ENCODE measurements at regions not wholly inside any gene's neighbourhood (a gene's known extent, or its start where the extent isn't known, plus 50 kb on each side); places are given as distances from the start of the nearest gene placed in this dataset.
"Not testable (repeated sequence)": the region's sequence is repeated elsewhere in the genome, so short reads cannot be mapped to it uniquely, and the experiment has no call there.

DNA sequence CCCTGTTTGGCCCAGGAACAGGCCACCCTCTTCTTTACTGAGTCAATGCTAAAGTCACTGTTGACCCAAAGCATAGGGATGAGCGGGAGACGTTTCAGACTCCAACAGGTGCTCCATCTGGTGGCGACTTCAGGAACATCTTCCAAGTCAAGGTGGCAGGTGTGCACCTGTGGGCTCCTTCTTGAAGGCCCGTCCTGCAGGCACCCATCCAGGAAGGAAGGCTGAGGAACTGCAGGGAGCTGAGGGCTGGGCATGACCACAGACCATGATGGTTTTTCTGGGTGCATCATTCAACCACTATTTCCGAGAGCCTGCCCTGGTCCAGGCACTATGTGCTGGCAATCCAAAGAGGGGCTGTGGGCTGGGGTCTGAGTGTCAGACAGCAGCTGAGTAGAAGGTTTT, 142.8 kb downstream of the NDUFA10 start:
- peak; percentile 37 for DNase-seq

DNA sequence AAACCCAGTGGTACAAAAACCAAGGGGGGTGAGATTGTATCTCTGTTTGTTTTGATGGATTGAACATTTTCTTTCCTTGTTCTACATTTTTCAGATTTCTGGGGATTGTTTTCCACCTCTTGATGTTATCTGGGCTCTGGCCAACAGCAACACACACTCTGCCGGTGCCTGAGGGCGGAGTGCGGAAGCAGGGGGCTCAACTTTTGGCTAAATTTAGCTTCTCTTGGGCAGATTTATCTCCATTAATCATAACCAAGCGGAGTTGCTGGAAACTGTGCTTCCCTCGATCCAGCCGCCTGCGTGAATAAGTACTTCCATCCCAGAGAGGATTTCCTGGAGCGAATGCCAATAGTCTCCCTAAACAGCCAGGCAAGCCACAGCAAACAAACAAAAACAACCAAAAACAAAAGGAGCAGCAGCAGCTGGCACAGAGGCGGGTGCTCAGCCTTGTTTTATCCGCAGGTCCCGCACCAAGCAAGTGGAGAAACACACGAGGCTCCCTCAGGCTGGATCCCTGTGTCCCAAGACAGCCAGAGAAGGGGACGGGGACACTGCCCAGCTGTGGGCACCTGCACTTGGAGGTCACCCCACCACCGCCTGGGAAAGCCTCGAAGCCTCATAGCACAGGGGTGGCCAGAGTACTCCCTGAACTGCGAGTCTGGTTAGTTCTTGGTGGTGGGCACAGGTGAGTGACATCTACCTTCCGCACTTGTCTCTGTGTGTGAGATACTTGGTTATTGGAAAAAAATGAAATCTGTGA, 143.4 kb downstream of the NDUFA10 start:
- no peak for DNase-seq

GRCh38 chr2:239881031-239881471, 144.1 kb downstream of the NDUFA10 start:
- DNase-seq, result no peak

DNA sequence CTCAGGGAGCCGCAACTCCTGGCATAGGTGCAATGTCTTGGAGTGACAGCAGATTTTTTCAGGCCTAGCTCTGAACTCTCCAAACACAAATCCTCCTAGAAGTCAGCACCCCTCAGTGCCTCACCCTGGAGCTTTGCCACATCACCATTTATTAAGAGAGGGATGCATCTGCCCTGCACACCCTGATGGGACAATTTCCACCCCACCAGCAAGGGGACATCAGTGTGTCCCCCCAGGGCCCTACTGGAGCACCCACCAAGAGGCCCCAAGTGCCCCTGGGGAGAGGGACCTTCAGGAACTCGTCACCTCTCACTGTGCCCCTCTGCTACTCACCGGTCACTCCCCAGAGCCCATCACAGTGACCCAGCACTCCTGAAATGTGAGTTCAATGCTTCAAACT, 144.7 kb downstream of the NDUFA10 start:
- DNase-seq, result no peak

GRCh38 chr2:239879423-239880084, 145.6 kb downstream of the NDUFA10 start:
- no peak for DNase-seq

DNA sequence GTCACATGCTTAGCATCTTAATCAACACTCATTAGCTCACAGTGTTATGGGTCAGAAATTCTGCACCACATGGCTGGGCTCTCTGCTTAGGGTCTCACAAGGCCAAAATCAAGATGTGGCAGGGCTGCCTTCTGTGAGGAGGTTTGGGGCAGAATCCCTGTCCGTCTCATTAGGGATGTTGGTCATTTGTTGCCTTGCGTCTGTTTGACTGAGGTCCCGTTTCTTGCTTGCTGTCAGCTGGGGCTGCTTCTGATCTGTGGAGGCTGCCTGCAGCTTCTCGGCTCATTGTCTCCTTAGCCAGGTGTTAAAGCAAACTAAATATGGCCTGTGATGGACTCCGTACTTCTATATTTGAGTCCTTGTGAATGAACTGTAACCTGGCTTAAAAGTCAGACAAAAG, 146.5 kb downstream of the NDUFA10 start:
- no peak for DNase-seq

GRCh38 chr2:239876948-239877289, 148.2 kb downstream of the NDUFA10 start:
- DNase-seq, result no peak

DNA sequence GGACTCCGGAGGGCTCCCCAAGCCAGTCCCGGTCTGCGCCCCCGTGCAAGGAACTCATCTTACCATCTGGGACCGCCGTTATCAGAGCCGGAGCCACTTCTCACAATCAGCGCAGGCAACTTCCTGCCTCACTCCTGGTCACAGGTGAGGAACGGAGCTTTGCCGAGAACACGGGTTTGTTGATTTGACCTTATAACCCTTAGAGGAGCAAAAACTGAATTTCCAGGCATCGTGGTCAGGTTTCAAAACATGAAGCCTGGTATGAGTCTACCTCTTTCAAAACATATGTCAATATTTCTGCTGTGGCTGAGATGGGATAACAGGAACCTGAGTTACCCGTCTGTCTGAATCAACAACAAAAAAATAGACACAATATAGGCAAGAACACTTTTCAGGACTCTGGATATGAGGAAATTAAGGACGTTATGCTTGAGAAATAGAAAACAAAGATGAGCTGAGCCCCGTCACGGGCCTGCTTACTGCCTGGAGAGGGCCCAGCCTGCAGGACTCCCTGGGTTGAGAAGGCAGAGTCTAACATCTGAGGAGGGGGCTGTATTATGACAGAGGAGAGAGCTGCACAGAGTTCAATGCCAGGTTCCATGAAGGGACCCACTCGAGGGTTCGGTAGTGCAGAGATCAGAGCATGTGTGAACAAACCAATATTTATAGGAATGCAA, 148.7 kb downstream of the NDUFA10 start:
- DNase-seq, result no peak

DNA sequence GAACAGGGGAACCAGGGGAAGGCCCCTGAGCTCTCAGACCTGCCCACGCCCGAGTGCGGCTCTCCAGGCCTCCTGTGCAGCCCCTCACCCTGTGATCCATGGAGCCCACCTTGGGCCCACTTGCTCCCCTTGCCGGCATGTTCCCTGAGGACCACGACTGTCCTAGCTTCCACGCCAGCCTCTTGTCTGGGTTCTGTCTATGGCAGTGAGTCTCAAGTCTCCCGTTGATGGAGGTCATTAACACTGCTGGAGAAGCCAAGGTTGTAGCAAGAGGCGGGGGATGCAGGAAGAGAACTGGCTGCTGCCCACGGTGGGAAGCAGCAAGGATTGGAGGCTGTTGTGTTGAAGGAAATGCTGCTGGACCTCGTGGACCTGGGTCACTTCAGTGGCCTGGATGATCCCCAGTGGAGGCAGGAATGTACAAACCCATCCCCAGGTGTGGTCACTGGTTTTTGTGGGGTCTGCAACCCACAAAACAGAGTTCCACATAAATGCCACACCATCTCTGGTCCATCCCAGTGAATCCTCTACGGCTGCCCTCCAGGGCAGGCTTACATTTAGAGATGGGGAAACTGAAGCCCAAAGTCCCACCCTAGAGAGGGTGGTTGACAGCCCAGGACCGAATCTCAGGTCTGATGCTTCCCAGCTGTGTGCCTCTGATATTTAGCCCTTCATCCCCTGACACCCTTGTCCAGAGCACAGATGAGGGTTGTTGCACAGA, 150.3 kb downstream of the NDUFA10 start:
- DNase-seq, result no peak

DNA sequence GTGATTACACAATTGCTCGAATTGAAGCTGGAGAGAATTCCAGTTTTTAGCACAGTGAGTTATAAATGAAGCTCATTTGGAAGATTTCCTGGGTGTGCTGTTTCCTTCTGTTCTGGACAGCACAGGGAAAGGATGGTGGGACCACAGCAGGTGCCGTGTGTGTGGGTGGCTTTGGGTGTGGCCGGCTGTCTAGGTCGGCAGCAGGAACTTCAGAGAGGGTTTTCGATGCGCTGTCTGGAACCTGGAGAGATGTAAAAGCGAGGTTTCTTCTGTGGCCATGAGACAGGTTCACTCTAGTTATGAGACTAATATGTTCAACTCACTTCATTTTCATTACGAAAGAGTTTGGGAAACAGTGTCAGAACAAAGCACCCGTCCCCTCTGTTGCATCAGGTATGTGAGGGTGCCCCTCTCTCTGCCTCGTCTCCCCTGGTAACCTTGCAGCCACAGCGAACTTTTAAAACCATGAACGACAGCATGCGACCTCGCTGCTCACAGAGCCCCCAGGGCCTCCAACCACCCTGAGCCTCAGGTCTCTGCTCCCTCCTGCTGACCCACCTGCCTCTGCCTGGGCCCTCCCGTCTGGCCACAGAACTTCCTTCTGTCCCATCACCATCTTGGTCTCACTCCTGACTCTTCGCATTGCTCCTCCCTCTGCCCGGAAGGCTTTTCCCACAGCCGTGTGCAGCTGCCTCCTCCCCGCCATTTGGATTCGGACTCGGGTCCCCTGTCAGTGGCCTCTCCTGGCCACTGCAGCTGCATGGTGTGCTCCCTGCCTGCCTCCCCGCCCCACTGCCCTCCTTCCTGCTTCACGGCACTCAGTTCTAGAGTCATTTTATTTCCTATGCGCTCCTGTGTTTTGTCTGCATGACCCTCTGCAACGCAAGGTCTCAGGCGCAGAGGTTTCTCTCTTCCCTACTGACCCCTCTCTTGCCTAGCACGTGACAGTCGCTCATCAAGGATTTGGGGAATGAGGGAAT, 151.2 kb downstream of the NDUFA10 start:
- no peak for DNase-seq

DNA sequence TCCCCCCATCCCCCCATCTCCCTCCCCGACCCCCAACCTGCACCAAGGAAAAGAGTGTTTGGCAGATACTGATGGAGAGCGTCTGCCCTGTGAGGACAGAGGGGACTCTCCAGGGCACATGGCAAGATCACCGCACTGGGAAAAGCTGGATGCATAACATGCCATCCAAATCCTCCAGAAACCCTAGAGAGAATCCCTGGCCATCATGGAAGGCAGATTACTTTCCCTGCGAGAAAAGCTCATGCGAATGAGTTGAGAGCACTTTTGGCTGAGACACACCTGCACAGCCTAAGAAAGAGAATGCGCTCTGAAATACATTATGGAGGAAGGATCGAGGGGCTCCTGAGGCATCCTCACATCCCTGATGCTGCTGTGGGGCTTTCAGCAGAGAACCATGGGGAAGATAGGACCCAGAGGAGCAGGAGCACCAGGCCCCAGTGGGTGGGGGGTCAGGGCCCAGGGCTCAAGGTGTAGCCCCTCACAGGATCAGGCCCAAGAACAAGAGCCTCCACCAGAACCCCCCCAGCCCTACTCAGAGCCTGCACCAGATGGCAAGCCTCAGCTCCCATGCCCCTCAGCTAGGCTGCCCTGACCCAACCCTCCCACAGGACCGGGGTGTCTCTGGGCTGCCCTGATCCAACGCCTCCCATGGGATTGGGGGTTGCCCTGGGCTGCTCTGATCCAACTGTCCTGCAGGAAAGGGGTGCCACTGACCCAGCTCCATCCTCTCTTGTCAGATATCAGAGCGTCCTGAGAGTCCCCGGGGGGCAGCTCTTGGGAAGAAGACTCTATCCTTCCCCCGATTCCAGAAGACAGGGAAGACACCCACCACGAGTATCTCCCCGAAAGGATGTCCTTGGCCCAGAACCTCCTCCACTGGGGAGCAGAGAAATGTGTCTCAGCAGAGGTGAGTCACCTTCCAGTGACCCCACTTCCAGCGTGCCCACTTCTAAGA, 153.4 kb downstream of the NDUFA10 start:
- no peak for DNase-seq

GRCh38 chr2:239870863-239871262, 154.3 kb downstream of the NDUFA10 start:
- no peak for DNase-seq

GRCh38 chr2:239870276-239870675, 154.9 kb downstream of the NDUFA10 start:
- no peak for DNase-seq

GRCh38 chr2:239869272-239870155, 155.6 kb downstream of the NDUFA10 start:
- DNase-seq, result no peak

GRCh38 chr2:239868556-239869181, 156.5 kb downstream of the NDUFA10 start:
- no peak for DNase-seq

DNA sequence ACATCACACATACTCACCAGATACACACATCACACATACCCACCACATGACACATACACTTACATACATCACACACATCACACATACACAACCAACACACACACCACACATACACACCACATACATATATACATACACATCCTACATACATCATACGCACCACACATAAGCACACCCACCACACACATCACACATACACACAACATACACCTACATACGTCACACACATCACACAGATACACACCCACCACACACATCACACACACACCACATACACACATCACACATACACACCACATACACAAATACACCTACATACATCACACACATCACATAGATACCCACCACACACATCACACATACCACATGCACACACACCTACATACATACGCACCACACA, 158.4 kb downstream of the NDUFA10 start:
- no peak for DNase-seq

DNA sequence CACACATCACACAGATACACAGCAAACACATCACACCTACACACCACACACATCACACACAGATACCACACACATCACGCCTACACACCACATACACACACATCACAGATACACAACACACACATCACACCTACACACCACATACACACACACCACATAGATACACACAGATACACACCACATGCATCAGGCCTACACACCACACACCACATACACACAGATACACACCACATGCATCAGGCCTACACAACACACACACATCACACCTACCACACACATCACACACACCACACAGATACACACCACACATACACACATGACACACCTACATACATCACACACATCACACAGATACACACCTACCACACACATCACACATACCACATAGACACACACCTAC, 158.8 kb downstream of the NDUFA10 start:
- DNase-seq, result no peak

- not testable (repeated sequence) for DNase-seq
Observed at GRCh38 chr2:239865856-239866255, 159.3 kb downstream of the NDUFA10 start.

DNA sequence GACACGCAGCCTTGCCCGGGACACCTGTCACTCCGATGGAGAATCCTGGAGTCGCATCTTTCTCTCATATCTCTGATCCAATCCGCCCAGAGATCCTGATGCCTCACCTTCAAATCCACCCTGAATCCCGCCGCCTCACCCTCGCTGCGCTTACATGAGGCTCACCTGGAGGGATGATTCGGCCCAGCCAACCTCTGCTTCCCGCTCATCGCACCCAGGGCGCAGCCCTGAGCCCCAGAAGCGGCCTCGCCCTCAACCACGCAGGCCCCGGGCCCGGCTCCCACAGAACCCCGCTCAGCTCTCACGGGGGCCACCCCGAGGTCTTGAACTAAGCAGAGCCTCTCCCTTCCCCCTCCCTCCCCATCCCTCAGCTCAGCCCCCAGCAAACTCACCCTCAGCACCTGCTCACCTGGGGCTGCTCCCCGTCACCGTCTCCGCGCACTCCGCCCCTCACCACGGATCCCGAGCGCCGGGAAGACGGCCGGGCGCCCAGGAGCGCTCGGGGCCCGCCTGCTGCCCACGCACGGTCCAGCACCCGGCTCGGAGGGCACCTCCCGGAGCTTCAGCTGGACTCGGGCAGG, 160.0 kb downstream of the NDUFA10 start:
- DNase-seq, result no peak
